ENCODE measurements at regions not wholly inside any gene's neighbourhood (a gene's known extent, or its start where the extent isn't known, plus 50 kb on each side); places are given as distances from the start of the nearest gene placed in this dataset.

- TF ChIP-seq EZH2 (IDR thresholded peaks at IDR 0.05) (no peak), CTCF (IDR thresholded peaks at IDR 0.05) (peak; percentile 14), EZH2phosphoT487 (IDR thresholded peaks at IDR 0.05) (no peak)
These were observed 162.1 kb upstream of the ZNF516 start for GRCh38 chr18:76656925-76657827.

Data from neural progenitor cell (in vitro differentiated cells).